ENCODE measurements at regions not wholly inside any gene's neighbourhood (a gene's known extent, or its start where the extent isn't known, plus 50 kb on each side); places are given as distances from the start of the nearest gene placed in this dataset.

DNA sequence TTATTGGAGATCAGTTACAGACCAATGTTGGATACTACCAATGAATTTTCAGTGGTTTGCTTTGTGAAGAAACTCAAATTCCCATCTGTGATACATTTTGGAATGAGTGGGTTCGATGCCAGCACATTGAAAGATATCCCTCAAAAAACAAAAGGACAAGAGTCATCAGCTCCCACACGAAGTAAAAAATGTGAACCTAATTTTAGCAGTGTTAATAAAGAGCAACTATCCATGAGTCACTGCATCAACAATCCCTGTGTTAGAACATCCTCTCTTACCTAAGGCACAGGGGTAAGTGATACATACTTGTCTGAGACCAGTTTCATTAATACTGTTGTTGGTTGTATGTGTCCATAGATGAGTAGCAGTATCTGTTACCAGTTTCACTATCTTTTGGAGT lies 551.8 kb upstream of the SOX11 start:
- TF ChIP-seq, protein P1, sequence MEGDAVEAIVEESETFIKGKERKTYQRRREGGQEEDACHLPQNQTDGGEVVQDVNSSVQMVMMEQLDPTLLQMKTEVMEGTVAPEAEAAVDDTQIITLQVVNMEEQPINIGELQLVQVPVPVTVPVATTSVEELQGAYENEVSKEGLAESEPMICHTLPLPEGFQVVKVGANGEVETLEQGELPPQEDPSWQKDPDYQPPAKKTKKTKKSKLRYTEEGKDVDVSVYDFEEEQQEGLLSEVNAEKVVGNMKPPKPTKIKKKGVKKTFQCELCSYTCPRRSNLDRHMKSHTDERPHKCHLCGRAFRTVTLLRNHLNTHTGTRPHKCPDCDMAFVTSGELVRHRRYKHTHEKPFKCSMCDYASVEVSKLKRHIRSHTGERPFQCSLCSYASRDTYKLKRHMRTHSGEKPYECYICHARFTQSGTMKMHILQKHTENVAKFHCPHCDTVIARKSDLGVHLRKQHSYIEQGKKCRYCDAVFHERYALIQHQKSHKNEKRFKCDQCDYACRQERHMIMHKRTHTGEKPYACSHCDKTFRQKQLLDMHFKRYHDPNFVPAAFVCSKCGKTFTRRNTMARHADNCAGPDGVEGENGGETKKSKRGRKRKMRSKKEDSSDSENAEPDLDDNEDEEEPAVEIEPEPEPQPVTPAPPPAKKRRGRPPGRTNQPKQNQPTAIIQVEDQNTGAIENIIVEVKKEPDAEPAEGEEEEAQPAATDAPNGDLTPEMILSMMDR (IDR thresholded peaks at IDR 0.05; ENCODE audit: insufficient read depth, missing control alignments): no peak
- DNase-seq (ENCODE audit: insufficient read length, low spot score): no peak
- no peak for FAIRE-seq

- TF ChIP-seq, protein P1 (IDR thresholded peaks at IDR 0.05; ENCODE audit: insufficient read depth, missing control alignments): no peak
- FAIRE-seq (no peak), DNase-seq (ENCODE audit: insufficient read length, low spot score) (no peak)
These were observed 548.0 kb upstream of the SOX11 start for GRCh38 chr2:5144159-5144558.

DNA sequence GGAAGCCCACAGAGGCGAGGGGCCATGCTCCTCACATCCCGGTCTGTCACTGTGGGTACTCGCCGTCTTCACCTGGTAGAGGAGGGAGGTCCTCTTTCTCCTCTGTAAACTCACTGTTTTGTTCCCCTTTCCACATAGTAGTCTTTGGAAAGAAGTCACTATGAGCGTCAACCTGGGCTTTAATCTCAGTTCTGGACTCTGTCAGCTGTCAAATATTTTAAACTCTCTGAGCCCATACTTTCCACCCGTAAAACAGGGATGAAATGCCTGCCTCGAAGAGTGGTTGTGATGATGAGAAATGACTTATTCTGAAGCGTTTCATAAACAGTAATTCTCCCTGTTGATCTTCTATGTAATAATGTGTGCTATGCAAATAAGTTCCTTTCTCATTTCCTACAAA lies 547.1 kb upstream of the SOX11 start:
- FAIRE-seq (no peak), DNase-seq (ENCODE audit: insufficient read length, low spot score) (no peak)
- TF ChIP-seq, protein P1 (IDR thresholded peaks at IDR 0.05; ENCODE audit: insufficient read depth, missing control alignments): no peak

DNA sequence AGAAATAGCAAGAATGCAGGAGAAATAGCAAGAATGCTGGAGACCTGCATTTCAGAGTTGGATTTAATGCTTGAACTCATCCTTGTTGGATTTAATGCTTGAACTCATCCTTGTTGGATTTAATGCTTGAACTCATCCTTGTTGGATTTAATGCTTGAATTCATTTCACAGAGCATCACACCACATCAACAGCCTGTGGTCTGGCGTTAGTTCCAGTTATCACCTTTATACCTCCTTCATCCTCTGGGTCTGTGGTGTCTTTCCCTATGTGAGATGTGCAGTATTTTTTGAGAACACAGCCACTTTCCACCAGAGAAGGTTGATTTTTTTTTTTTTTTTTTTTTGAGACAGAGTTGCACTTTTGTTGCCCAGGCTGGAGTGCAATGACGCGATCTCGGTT lies 546.4 kb upstream of the SOX11 start:
- FAIRE-seq (no peak), DNase-seq (ENCODE audit: insufficient read length, low spot score) (no peak)
- TF ChIP-seq, protein P1 (IDR thresholded peaks at IDR 0.05; ENCODE audit: insufficient read depth, missing control alignments): no peak

GRCh38 chr2:5148392-5149085 lies 543.6 kb upstream of the SOX11 start:
- TF ChIP-seq, protein P1 (IDR thresholded peaks at IDR 0.05; ENCODE audit: insufficient read depth, missing control alignments): no peak
- no peak for FAIRE-seq
- no peak for DNase-seq (ENCODE audit: insufficient read length, low spot score)

DNA sequence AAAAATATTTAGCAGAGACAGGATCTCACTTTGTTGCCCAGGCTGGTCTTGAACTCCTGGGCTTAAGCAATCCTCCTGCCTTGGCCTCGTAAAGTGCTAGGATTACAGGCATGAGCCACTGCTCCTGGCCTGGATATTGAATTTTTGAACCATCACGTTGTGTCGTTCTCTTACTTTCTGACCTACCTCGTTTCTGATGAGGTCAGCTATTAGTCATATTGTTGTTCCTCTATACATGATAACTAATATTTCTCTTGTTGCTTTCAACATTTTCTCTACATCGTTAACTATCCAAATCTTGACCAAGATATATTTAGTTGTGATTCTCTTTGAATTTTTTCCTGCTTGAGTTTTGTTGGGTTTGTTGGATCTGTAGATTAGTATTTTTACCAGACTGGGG lies 541.3 kb upstream of the SOX11 start:
- DNase-seq (ENCODE audit: insufficient read length, low spot score) (no peak), FAIRE-seq (no peak)
- TF ChIP-seq, protein P1 (IDR thresholded peaks at IDR 0.05; ENCODE audit: insufficient read depth, missing control alignments): no peak

GRCh38 chr2:5164776-5165525 lies 527.2 kb upstream of the SOX11 start:
- TF ChIP-seq, protein P1 (IDR thresholded peaks at IDR 0.05; ENCODE audit: insufficient read depth, missing control alignments): no peak
- DNase-seq (ENCODE audit: insufficient read length, low spot score) (no peak), FAIRE-seq (no peak)

Measured in D721Med (cell line).